ENCODE measurements at regions not wholly inside any gene's neighbourhood (a gene's known extent, or its start where the extent isn't known, plus 50 kb on each side); places are given as distances from the start of the nearest gene placed in this dataset.

DNA sequence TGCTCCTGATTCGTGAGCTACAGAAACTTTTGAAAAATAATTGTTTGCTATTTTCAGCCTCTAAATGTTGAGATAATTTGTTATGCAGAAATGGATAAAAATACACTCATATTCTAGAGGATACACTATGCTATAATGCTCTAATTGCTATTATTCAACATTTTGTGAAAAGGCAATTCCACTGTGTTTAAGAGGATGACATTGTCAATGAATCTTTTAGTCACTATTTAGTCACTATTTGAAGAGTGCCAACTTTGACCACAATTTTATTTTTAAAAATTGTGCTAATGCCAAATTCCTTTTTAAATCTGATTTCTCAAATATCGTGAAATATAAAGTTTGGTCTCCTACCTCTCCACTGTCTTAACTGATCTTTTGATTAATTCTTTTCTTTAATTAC, 604.9 kb upstream of the KCNMB2 start:
- peaks cover 21% of the 10 kb centered on the region for H3K4me1 ChIP-seq (ENCODE audit: control insufficient read depth, extremely low read depth, insufficient read depth, low read length)
- intact Hi-C loops (cut with micrococcal nuclease) (loop anchor here (5.0 kb wide), 1 partner anchor 114 kb away; no protein-coding TSS in a partner anchor), dilution Hi-C loops (cut with MboI; ENCODE audit: extremely low pct_ligation_motif_present, low sequenced_read_pairs) (no loop called here)
- no peak for TF ChIP-seq JUN (IDR thresholded peaks at IDR 0.05; ENCODE audit: borderline replicate concordance, insufficient read depth, insufficient read length, low read depth)
- TF ChIP-seq POLR2A (IDR thresholded peaks at IDR 0.05; ENCODE audit: low read depth, low read length) = no peak
- TF ChIP-seq EZH2 (IDR thresholded peaks at IDR 0.05; ENCODE audit: borderline replicate concordance, low read depth, low read length, severe bottlenecking) = no peak
- no peak for TF ChIP-seq MYC (IDR thresholded peaks at IDR 0.05; ENCODE audit: low read depth, low read length)
- TF ChIP-seq, protein P1, sequence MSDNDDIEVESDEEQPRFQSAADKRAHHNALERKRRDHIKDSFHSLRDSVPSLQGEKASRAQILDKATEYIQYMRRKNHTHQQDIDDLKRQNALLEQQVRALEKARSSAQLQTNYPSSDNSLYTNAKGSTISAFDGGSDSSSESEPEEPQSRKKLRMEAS (IDR thresholded peaks at IDR 0.05; ENCODE audit: insufficient read depth, insufficient read length) = no peak
- ChIA-PET CTCF (interaction anchor here (2.4 kb wide), 1 partner anchor 221 kb away, joined by 6 read pairs; no protein-coding TSS in a partner anchor), POLR2A (no interaction called here)
- no peak overlapping the region for H3K27ac ChIP-seq (ENCODE audit: insufficient read depth, low read depth, low read length)
- H3K36me3 ChIP-seq (ENCODE audit: control insufficient read depth in 2 of 2, extremely low read depth in 1 of 2, insufficient read depth in 2 of 2, low read length in 2 of 2) = no peaks in the 10 kb centered on the region
- no peaks in the 10 kb centered on the region for H3K9me1 ChIP-seq (replicated peaks; ENCODE audit: control insufficient read depth, extremely low read depth, insufficient read depth, low read length)
- no peak overlapping the region for H3K4me2 ChIP-seq (ENCODE audit: insufficient read depth, low read length)
- no peak overlapping the region for H2AFZ ChIP-seq (ENCODE audit: low read depth, low read length)
- FAIRE-seq (no peak), DNase-seq (ENCODE audit: low read depth, low spot score) (no peak)
- no peak overlapping the region for H3K9ac ChIP-seq (replicated peaks; ENCODE audit: extremely low read depth, insufficient read depth, low read length)
- H3K9me3 ChIP-seq (replicated peaks; ENCODE audit: control insufficient read depth, insufficient read depth, low read length) = no peaks in the 10 kb centered on the region
- H3K27me3 ChIP-seq (ENCODE audit: control insufficient read depth in 2 of 2, insufficient read depth in 2 of 2, low read length in 2 of 2) = no peaks in the 10 kb centered on the region
- no TSS peak for BruUV-seq (replicated peaks)
- H3K79me2 ChIP-seq (ENCODE audit: control insufficient read depth, insufficient read depth, low read length) = no peaks in the 10 kb centered on the region
- H4K20me1 ChIP-seq (replicated peaks; ENCODE audit: control insufficient read depth, extremely low read depth, insufficient read depth, low read length) = no peaks in the 10 kb centered on the region
- no peak overlapping the region for H3K4me3 ChIP-seq (replicated peaks in 1 of 3; ENCODE audit: insufficient read depth in 1 of 3, low read depth in 1 of 3, low read length in 3 of 3)

DNA sequence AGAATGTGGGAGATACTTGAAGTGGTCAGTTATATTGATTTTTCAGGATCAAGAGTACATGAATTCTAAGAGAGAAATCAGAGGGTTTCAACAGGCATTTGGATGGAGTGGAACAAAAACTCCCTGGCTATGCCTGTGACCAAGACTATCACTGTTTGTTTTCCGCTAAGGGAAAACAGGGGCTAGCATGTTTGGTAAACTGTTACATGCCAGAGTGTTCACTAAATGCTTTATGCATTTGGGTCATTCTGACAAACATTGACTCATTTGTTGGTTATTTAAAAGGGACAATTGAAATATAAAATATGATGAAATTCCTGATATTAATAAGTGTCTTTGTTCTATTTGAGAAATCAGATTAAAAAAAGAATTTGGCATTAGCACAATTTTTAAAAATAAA, 603.9 kb upstream of the KCNMB2 start:
- ChIA-PET CTCF (interaction anchor here (0.9 to 2.4 kb wide), 8 partner anchors 12 to 882 kb away, joined by 3 to 7 read pairs (median 4); no protein-coding TSS in a partner anchor), POLR2A (no interaction called here)
- Histone ChIP-seq H3K4me3 (replicated peaks in 1 of 3; ENCODE audit: insufficient read depth in 1 of 3, low read depth in 1 of 3, low read length in 3 of 3) (no peak overlapping the region), H3K27me3 (ENCODE audit: control insufficient read depth in 2 of 2, insufficient read depth in 2 of 2, low read length in 2 of 2) (no peaks in the 10 kb centered on the region), H3K9ac (replicated peaks; ENCODE audit: extremely low read depth, insufficient read depth, low read length) (no peak overlapping the region), H3K36me3 (ENCODE audit: control insufficient read depth in 2 of 2, extremely low read depth in 1 of 2, insufficient read depth in 2 of 2, low read length in 2 of 2) (no peaks in the 10 kb centered on the region), H3K9me3 (replicated peaks; ENCODE audit: control insufficient read depth, insufficient read depth, low read length) (no peaks in the 10 kb centered on the region), H2AFZ (ENCODE audit: low read depth, low read length) (peak overlapping the region; percentile 6), H3K79me2 (ENCODE audit: control insufficient read depth, insufficient read depth, low read length) (no peaks in the 10 kb centered on the region), H3K27ac (ENCODE audit: insufficient read depth, low read depth, low read length) (peak overlapping the region; percentile 72), H3K4me2 (ENCODE audit: insufficient read depth, low read length) (peak overlapping the region; percentile 59), H3K9me1 (replicated peaks; ENCODE audit: control insufficient read depth, extremely low read depth, insufficient read depth, low read length) (no peaks in the 10 kb centered on the region), H3K4me1 (ENCODE audit: control insufficient read depth, extremely low read depth, insufficient read depth, low read length) (peaks cover 21% of the 10 kb centered on the region), H4K20me1 (replicated peaks; ENCODE audit: control insufficient read depth, extremely low read depth, insufficient read depth, low read length) (no peaks in the 10 kb centered on the region)
- no TSS peak for BruUV-seq (replicated peaks)
- DNase-seq (ENCODE audit: low read depth, low spot score) (peak; percentile 64), FAIRE-seq (no peak)
- dilution Hi-C loops (cut with MboI; ENCODE audit: extremely low pct_ligation_motif_present, low sequenced_read_pairs) = no loop called here
- no peak for TF ChIP-seq JUN (IDR thresholded peaks at IDR 0.05; ENCODE audit: borderline replicate concordance, insufficient read depth, insufficient read length, low read depth)
- TF ChIP-seq GATA2 (IDR thresholded peaks at IDR 0.05; ENCODE audit: insufficient read depth, insufficient read length, low read depth, low read length) = no peak
- TF ChIP-seq POLR2A (IDR thresholded peaks at IDR 0.05; ENCODE audit: low read depth, low read length) = no peak
- TF ChIP-seq, protein P2, sequence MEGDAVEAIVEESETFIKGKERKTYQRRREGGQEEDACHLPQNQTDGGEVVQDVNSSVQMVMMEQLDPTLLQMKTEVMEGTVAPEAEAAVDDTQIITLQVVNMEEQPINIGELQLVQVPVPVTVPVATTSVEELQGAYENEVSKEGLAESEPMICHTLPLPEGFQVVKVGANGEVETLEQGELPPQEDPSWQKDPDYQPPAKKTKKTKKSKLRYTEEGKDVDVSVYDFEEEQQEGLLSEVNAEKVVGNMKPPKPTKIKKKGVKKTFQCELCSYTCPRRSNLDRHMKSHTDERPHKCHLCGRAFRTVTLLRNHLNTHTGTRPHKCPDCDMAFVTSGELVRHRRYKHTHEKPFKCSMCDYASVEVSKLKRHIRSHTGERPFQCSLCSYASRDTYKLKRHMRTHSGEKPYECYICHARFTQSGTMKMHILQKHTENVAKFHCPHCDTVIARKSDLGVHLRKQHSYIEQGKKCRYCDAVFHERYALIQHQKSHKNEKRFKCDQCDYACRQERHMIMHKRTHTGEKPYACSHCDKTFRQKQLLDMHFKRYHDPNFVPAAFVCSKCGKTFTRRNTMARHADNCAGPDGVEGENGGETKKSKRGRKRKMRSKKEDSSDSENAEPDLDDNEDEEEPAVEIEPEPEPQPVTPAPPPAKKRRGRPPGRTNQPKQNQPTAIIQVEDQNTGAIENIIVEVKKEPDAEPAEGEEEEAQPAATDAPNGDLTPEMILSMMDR (IDR thresholded peaks at IDR 0.05; ENCODE audit: extremely low read depth in 1 of 2, insufficient read depth in 1 of 2, low read depth in 1 of 2, low read length in 2 of 2) = no peak
- TF ChIP-seq, protein P1 (IDR thresholded peaks at IDR 0.05; ENCODE audit: insufficient read depth, insufficient read length) = no peak
- TF ChIP-seq FOS (IDR thresholded peaks at IDR 0.05; ENCODE audit: borderline replicate concordance, insufficient read depth, low read length) = no peak
- no peak for TF ChIP-seq EZH2 (IDR thresholded peaks at IDR 0.05; ENCODE audit: borderline replicate concordance, low read depth, low read length, severe bottlenecking)
- TF ChIP-seq MYC (IDR thresholded peaks at IDR 0.05; ENCODE audit: low read depth, low read length) = no peak
- TF ChIP-seq POLR2AphosphoS5 (IDR thresholded peaks at IDR 0.05; ENCODE audit: insufficient read depth, low read depth, low read length) = no peak
- intact Hi-C loops (cut with micrococcal nuclease) = loop anchor here (1.0 to 5.0 kb wide), 8 partner anchors 38 to 736 kb away; partner anchors contain the start of gene TBL1XR1
